Lung (tissue), 11 donors: ENCODE measurements at regions not wholly inside any gene's neighbourhood (a gene's known extent, or its start where the extent isn't known, plus 50 kb on each side); places are given as distances from the start of the nearest gene placed in this dataset.
A peak's percentile ranks its signal among the peaks of the same experiment; 100 is the strongest.

Source experiments
- ATAC-seq: fragments of 200-7000 bp; cut with Tn5 transposase; one replicate; pipeline ENCODE4 v1.9.1; 2020; ENCODE audit warnings: moderate number of reproducible peaks; ENCODE audit not compliant: insufficient read depth, low FRiP score
- DNase-seq, 3 donors: peaks; one replicate each; pipeline ENCODE4 v3.0.0-alpha.2; 2013 to 2017
- H3K27ac ChIP-seq, 2 donors: one replicate each; pipeline ENCODE4 v1.5.1; 2013; ENCODE audit warnings: mild to moderate bottlenecking in 2 of 2, moderate library complexity in 2 of 2, control low read depth in 1 of 2, inconsistent platforms in 1 of 2, low read depth in 1 of 2, low read length in 1 of 2
- H3K27me3 ChIP-seq, 3 donors: one replicate each; pipeline ENCODE4 v1.5.1; 2013; ENCODE audit warnings: low read length in 2 of 3; ENCODE audit not compliant: control insufficient read depth in 3 of 3, insufficient read depth in 3 of 3
- H3K36me3 ChIP-seq, 4 donors: one replicate each; pipeline ENCODE4 v1.5.1; 2013; ENCODE audit warnings: low read length in 4 of 4, mild to moderate bottlenecking in 1 of 4, moderate library complexity in 1 of 4; ENCODE audit not compliant: control insufficient read depth in 4 of 4, insufficient read depth in 4 of 4
- H3K4me1 ChIP-seq, 5 donors: one replicate each; pipeline ENCODE4 v1.5.1; 2013; ENCODE audit warnings: low read length in 5 of 5, mild to moderate bottlenecking in 2 of 5, moderate library complexity in 1 of 5; ENCODE audit not compliant: control insufficient read depth in 5 of 5, insufficient read depth in 5 of 5
- H3K4me3 ChIP-seq: one replicate; pipeline ENCODE4 v1.5.1; 2013; ENCODE audit warnings: mild to moderate bottlenecking, control low read depth, moderate library complexity
- H3K9ac ChIP-seq, 2 donors: one replicate each; pipeline ENCODE4 v1.5.1; 2013; ENCODE audit warnings: low read length in 2 of 2, control low read depth in 1 of 2; ENCODE audit not compliant: insufficient read depth in 1 of 2
- H3K9me3 ChIP-seq, 4 donors: one replicate each; pipeline ENCODE4 v1.5.1; 2013; ENCODE audit warnings: low read length in 3 of 4, mild to moderate bottlenecking in 1 of 4, moderate library complexity in 1 of 4; ENCODE audit not compliant: control insufficient read depth in 4 of 4, insufficient read depth in 3 of 4
- WGBS, 2 donors: extraction: QIAGEN DNeasy Blood & Tissue Kit; methylation state at CpG; one replicate each; pipeline ENCODE4 v1.1.7; 2013; 5-methylcytosine and 5-hydroxymethylcytosine counted together
- TF ChIP-seq, protein P1 (sequence below): IDR thresholded peaks from 2 replicates; pipeline ENCODE4 v1.5.1; 2012; ENCODE audit warnings: mild to moderate bottlenecking; ENCODE audit errors: control extremely low read depth, extremely low read depth
- donor health status: control.
- donor health status: control.
- donor health status: Bipolar disorder and iron deficiency.
- donor health status: healthy.
- donor health status: DM: yes; HTN: yes; CAD: no.

GRCh38 chr2:65636024-65636423, 203.6 kb upstream of the SPRED2 start:
- Histone ChIP-seq H3K9ac (no peak overlapping the region), H3K9me3 (no peaks in the 10 kb centered on the region), H3K4me1 (peaks cover 0 to 8% (median 0%) of the 10 kb centered on the region in 5 donors), H3K4me3 (no peak overlapping the region), H3K27ac (no peak overlapping the region), H3K27me3 (peaks cover 0 to 2% (median 0%) of the 10 kb centered on the region in 3 donors), H3K36me3 (no peaks in the 10 kb centered on the region)
- 79 to 84% methylated on average over 2 of the region's 2 CpGs for WGBS, 2 donors
- DNase-seq (no peak), ATAC-seq (no peak)
- TF ChIP-seq, protein P1, sequence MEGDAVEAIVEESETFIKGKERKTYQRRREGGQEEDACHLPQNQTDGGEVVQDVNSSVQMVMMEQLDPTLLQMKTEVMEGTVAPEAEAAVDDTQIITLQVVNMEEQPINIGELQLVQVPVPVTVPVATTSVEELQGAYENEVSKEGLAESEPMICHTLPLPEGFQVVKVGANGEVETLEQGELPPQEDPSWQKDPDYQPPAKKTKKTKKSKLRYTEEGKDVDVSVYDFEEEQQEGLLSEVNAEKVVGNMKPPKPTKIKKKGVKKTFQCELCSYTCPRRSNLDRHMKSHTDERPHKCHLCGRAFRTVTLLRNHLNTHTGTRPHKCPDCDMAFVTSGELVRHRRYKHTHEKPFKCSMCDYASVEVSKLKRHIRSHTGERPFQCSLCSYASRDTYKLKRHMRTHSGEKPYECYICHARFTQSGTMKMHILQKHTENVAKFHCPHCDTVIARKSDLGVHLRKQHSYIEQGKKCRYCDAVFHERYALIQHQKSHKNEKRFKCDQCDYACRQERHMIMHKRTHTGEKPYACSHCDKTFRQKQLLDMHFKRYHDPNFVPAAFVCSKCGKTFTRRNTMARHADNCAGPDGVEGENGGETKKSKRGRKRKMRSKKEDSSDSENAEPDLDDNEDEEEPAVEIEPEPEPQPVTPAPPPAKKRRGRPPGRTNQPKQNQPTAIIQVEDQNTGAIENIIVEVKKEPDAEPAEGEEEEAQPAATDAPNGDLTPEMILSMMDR = no peak

DNA sequence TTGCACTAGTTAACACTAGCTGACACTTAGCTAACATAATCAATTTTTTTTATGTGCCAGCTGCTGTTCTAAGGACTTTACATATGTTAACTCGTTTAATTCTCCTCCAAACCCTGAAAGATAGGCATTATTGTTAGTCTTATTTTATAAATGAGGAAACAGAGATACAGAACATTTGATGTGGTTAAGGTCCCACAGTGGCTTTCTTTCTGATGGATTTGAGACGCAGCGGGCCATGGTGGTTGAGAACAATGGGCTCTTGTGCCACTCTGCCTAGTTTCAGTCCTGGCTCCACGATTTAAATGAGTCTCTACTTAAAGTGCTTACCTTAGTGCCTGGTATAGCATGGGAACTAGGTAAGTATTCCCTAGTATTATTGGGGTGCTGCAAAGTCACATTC, 201.9 kb upstream of the SPRED2 start:
- DNase-seq (peak in 1 of 3 donors; percentile 2), ATAC-seq (no peak)
- Histone ChIP-seq H3K27ac (no peak overlapping the region), H3K9ac (no peak overlapping the region), H3K36me3 (no peaks in the 10 kb centered on the region), H3K4me3 (no peak overlapping the region), H3K27me3 (peaks cover 0 to 2% (median 0%) of the 10 kb centered on the region in 3 donors), H3K9me3 (peaks cover 0 to under 1% (median 0%) of the 10 kb centered on the region in 4 donors), H3K4me1 (peaks cover 0 to 8% (median 0%) of the 10 kb centered on the region in 5 donors)
- TF ChIP-seq, protein P1 = no peak
- WGBS, 2 donors = 77 to 82% methylated on average over 4 of the region's 4 CpGs

DNA sequence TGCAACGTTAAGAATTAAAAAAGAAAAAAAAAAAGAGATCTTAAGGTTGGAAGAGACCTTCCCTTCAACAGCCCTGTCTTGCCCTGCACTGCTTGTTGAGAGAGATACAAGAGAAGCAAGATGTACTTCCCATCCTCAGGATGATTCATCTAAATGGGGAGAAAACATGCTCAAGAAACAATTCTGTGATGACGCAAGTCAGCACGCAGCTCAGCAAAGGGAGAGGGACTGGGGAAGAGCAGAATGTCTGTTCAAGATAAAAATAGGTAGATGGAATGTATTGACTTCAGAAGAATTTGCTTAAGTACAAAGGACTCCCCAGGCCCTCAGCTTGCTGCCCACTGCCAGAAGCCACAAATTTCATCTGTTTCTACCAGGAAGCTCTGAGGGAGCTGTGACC, 198.2 kb upstream of the SPRED2 start:
- TF ChIP-seq, protein P1 = no peak
- DNase-seq = no peak
- H3K4me1 ChIP-seq = no peaks in the 10 kb centered on the region
- no peak overlapping the region for H3K4me3 ChIP-seq
- 56 to 64% methylated on average over 3 of the region's 3 CpGs for WGBS, 2 donors
- no peak overlapping the region for H3K9ac ChIP-seq
- H3K36me3 ChIP-seq = no peaks in the 10 kb centered on the region
- H3K27me3 ChIP-seq = peaks cover 0 to 2% (median 0%) of the 10 kb centered on the region in 3 donors
- ATAC-seq = no peak
- peaks cover 0 to 4% (median 0%) of the 10 kb centered on the region in 4 donors for H3K9me3 ChIP-seq
- H3K27ac ChIP-seq = no peak overlapping the region

DNA sequence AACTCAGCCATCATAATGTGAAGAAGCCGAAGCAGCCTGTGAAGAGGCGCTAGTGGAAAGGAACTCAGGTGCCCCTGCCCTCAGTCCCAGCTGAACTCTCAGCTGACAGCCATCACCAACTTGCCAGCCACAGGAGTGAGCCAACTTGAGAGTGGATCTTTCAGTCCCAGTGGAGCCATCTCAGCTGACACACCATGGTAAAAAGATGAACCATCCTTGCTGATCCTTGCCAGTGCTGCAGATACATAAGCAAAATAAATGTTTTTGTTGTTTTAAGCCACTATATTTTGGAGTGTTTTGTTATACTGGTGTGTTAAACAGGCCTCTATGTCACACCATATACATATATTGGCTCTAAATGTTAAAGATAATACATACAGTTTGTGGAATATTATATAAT, 195.8 kb upstream of the SPRED2 start:
- WGBS, 2 donors = 84 to 90% methylated on average over 2 of the region's 2 CpGs
- H3K4me3 ChIP-seq = no peak overlapping the region
- H3K9ac ChIP-seq = no peak overlapping the region
- no peak for DNase-seq
- TF ChIP-seq, protein P1 = no peak
- H3K36me3 ChIP-seq = no peaks in the 10 kb centered on the region
- H3K4me1 ChIP-seq = no peaks in the 10 kb centered on the region
- ATAC-seq = no peak
- H3K9me3 ChIP-seq = peaks cover 0 to 4% (median 0%) of the 10 kb centered on the region in 4 donors
- H3K27ac ChIP-seq = no peak overlapping the region
- no peaks in the 10 kb centered on the region for H3K27me3 ChIP-seq
